NCI-H2227 treated with DMSO at 0.1 percent for 48 hours (cell line): ENCODE measurements at regions not wholly inside any gene's neighbourhood (a gene's known extent, or its start where the extent isn't known, plus 50 kb on each side); places are given as distances from the start of the nearest gene placed in this dataset.
"Not testable (repeated sequence)": the region's sequence is repeated elsewhere in the genome, so short reads cannot be mapped to it uniquely, and the experiment has no call there.

Experiments used
- DNase-seq: peaks from one replicate; lab custom pipeline; 2025; lab: John Stamatoyannopoulos, UW

DNA sequence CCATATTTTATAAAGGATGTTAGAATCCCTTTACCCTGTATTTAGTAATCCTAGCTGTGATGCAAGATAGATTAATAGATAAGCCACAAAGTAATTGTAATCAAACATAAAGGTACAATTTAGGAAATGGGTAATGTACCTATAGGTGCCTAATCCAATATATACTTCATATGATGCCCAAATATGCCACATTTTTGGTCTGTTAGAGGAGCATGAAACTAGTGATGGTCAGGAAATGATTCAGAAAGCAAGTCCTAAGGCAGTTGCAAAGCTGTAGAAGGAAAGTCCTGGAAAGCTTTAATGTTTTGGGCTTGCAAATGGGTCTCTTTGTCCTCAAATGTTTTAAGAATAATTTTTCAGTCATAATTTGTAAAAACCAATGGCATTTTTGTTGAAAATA, 76.6 kb upstream of the PTPRK start:
- DNase-seq = no peak

DNA sequence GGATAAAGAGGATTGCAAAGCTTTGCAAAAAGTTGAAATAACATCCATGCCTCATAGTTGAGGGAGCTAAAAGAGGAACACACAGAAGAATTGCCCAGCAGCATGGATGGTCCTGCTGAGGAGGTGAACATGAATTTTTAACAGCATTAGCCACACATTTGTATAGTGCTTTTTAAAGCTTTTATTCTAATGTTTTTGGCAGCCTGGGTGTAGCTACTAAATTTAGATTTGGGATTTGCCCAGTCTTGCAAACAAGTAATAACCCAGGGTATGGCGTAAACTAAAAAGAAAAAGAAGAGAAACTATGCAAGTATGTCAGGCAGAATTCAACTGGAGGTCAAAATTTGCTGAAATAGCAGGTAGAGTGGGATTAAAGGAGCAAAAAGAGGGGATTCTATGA, 75.1 kb upstream of the PTPRK start:
- DNase-seq = no peak

DNA sequence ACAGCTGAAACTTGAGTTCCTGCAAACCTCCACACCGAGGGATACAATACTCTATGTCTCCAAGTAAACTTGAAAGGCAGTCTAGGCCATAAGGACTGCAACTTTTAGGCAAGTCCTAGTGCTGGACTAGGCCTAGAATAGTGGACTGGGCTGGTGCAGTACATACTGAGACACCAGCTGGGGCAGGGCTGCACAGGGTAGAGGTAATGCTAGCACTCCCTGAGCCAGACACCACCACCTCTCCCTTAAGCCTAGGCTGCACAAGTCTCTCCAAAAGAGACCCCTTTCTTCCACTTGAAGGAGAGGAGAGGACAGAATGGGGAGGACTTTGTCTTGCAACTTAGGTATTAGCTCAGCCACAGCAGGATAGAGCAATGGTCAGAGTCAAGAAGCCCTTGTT, 65.7 kb upstream of the PTPRK start:
- DNase-seq = no peak

DNA sequence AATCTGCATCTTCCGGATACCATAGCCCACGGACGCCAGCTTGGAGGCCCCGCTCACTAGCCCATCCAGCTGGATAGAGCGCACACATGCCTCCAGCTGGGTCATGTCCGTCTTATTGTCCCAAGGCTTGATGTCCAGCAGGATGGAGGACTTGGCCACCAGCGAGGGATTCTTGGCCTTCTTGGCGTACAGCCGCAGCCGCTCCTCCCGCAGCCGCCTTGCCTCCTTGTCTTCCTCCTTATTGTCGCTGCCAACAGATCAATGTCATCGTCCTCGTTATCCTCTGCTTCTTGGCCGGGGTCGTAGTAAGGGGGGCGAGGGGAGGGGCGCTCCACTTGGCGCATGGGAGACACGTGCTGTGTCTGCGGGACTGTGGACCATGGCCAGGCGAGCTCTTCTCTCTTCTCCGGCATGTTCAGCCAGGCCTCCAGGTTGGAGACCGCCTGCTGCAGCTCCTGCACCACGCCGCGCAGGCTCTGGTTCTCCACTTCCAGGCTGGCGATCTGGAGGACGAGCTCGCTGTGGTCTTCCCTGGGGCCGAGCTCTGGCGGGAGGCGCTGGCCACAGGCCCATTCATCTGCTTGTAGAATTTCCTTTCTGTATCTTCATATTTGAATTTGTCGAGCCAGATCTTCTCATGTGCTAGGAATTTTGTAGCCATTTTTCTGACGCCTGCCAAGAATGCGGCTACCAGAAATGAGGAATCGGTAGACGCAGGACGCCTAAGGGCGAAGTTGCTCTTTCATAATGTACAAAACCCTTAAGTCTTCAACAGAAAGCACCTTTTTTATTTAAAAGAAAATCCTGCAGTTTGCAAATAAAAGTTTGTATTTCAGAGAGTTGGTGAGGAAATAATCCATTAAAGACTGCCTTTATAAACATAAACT, 60.1 kb upstream of the PTPRK start:
- DNase-seq = no peak

DNA sequence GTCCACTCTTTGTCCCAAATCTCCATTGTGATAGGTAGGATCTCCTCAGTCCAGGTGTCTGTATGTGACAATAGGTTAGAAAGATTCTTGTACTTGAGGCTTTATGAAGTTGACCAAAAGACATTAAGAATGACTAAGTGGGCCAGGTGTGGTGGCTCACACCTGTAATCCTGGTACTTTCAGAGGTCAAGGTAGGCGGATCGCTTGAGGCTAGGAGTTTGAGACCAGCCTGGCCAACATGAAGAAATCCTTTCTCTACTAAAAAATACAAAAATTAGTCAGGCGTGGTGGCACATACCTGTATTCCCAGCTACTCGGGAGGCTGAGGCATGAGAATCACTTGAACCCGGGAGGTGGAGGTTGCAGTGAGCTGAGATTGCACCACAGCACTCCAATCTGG, 54.9 kb upstream of the PTPRK start:
- DNase-seq = not testable (repeated sequence)

DNA sequence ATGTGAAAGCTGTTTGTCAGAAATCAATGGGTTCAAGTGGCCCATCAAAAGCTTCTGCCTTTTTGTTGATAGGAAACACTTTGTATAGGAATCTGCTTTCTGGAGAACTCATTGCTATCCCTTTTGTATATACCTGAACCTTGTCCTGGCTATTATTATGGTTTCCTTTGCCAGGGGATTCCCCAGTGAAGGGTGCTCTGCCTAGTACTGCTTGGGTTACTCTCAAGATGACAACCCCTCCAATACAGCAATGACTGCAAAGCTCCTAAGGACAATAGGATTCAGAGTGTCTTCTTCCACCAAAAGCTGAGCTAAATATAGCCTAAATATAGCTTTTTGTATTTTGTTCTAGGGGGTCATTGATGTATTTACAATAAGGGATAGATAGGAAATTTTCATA, 54.0 kb upstream of the PTPRK start:
- DNase-seq = peak; percentile 78

DNA sequence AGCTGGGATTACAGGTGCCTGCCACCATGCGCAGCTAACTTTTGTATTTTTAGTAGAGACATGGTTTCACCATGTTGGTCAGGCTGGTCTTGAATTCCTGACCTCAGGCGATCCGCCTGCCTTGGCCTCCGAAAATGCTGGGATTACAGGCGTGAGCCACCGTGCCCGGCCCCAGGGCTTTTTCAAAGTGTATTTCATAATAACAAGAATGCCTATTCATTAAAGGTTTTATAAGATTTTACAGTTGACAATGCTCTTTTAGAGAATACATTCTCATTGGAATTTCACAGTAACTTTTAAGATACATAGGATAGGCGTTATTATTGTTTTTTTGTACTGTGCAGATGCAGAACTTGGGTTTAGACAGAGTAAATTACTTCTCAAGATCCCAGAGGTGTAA, 52.6 kb upstream of the PTPRK start:
- DNase-seq = no peak

DNA sequence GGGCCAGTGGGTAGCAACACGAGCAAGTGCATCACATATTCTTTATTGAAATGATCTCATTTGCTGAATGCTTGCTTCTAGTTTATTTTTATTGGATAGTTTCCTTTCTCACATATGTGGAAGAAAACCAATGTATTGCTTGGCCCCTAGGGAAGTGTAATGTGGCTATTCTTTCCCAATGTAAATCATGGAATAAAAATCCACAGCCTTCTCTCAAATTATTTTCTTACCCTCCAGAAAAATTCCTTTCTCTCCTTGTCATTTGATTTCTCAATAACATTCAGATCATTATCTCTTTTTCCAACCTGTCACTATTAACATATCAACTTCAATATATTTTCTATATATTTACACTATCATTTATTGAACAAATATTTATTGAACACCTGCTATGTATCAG, 51.9 kb upstream of the PTPRK start:
- no peak for DNase-seq

DNA sequence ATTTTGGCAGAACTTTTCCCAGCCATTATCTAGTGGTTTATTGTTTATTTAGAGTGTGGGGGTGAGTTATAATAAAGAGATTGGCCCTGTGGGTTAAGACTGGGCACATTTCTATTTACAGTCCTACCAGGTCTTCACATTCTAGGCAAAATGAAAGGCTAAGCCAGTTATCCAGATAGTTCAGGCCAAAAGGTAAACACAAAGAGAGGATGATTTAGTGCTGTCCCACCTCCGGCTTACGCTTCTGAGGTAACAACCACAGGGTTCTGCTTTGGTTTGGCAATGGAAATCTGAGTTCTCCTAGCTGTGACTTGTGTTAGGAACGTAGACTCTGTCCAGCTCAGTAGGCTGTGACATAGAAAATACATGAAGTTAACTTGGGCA, 50.3 kb upstream of the PTPRK start:
- no peak for DNase-seq

DNA sequence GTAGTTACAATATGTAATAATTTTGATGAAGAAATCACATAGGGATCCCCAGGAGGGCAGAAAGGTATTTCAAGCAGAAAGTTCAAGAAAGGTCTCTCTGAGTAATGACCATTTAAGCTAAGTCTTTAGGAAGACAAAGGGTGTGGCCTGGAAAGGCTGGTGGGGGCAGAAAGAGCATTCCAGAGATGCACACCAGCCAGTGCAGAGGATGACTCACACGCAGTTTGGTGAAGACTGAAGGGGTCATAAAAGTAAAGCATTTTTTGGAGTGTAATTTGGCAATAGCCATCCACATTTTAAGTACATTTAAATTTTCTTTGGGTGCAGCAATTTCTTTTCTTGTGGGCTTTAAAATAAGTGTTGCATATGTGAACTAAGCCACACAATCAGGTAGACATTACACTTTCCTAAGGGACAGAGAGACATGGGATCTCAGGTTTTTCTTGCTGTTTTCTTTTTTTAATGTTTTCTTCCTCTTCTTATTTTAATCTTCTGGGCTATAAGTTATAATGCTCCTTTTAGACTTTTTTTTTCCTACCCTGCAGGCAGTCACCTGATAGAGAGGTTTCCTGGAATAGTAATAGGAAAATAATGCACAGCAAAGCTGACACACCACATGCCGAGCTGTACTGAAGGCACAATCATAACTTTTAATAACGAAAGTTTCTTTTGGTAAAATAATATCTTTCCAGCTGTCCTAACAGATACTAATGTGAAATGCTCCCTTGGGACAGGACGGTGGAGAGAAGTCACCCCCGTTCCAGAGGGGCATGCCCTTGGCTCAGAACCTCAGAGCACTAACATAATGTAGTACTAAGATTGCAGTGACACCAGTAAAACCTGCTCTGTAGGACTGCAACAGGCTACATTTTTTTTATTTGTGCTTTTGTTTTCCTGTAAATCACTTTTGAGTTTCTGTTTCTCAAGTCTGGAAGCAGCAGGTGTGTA, 49.6 kb upstream of the PTPRK start:
- no peak for DNase-seq
